Activated CD4-positive, alpha-beta T cell treated with anti-CD3 and anti-CD28 coated beads, Interleukin-2, amount 50 U/mL, for 1 hour (primary cell): ENCODE measurements at regions not wholly inside any gene's neighbourhood (a gene's known extent, or its start where the extent isn't known, plus 50 kb on each side); places are given as distances from the start of the nearest gene placed in this dataset.
"Not testable (repeated sequence)": the region's sequence is repeated elsewhere in the genome, so short reads cannot be mapped to it uniquely, and the experiment has no call there.

ENCODE experiments used
- DNase-seq: peaks from one replicate; pipeline ENCODE4 v3.0.0-alpha.2; 2020

DNA sequence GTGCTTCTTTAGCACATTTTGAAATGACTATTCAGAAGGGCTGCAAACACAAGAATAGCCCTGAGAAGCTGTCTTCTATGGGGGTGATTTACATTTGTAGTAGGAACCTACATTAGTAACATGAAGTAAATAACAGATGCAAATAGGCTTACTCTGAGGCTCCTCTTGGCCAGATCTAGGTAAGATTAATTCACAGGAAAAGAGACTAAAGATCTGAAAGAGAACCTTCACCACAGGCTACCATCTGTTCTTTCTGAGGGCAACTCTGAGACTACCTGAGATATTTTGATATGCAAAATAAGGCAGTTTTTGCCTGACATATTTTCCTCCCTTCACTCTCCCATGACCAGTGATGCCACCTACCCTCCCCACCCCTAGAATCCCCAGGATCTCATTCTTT is 1267.8 kb downstream of the PLA2G4A start:
- DNase-seq = no peak

DNA sequence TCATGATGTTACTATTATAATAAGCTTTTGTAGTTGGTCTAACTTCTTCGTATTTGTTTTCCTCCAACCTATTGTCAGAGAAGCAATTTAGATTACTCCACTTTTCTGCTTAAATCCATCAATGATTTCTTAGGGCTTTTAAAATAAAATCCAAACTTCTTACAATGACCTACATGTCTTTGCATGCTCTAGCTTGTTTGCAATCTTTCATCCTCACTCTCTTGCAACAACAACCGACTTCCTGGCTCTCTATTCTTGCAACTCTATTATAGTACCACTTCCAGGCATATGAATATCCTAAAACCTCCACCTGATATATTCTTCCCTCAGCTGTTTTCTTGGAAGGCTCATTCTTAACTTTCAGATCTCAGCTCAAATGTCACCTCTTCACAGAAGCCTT is 1288.7 kb downstream of the PLA2G4A start:
- DNase-seq = no peak

DNA sequence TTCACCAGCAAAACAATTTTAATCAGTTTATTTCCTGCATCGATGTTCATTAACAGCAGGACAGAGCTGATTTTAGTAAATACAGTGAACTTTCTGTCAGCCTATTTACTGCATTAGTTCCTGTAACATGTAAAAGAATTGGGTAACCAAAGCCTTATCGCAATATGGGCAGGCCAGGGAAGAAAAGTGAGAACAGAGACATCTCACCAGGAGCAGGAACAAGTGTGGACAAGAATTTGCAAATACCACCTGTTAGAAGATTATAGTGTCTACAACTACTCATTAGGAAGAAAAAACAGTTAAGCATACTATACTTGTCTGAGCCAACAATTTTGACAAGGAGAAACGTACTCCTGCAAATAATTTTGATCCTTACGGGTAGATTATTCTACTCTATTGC is 1293.9 kb downstream of the PLA2G4A start:
- DNase-seq = no peak

- no peak for DNase-seq
These were observed 1298.8 kb downstream of the PLA2G4A start for GRCh38 chr1:188127507-188127906.

GRCh38 chr1:188128761-188129160 is 1300.0 kb downstream of the PLA2G4A start:
- DNase-seq = no peak

DNA sequence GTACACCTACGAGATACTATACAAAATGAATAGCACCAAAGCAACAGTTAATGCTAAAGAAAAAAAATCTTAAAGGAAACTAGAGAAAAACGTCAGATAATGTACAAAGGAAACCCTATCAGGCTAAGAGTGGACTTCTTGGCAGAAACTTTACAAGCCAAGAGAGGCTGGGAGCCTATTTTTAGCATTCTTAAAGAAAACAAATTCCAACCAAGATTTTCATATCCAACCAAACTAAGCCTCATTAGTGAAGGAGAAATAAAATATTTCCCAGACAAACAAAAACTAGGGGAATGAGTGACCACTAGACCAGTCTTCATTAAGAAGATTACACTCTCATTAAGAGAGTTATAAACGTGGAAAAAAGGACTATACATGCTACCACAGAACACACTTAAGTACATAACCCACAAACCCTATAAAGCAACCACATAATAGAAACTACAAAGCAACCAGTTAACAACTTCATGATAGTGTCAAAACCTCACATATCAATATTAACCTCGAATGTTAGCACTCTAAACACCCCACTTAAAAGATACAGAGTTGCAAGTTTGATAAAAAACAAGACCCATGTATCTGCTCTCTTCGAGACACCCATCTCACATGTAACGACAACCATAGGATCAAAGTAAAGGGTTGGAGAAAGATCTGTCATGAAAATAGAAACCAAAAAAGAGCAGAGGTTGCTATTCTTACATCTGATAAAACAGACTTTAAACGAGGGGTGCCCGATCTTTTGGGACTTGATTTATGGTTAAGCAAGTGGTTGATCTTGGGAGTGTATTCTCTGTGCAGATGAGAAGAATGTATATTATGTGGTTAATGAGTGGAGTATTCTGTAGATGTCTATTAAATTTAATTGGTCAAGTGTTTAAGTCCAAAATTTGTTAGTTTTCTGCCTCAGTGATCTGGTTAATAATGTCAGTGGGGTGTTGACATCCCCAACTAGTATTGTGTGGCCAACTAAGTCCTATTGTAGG is 1301.4 kb downstream of the PLA2G4A start:
- no peak for DNase-seq

DNA sequence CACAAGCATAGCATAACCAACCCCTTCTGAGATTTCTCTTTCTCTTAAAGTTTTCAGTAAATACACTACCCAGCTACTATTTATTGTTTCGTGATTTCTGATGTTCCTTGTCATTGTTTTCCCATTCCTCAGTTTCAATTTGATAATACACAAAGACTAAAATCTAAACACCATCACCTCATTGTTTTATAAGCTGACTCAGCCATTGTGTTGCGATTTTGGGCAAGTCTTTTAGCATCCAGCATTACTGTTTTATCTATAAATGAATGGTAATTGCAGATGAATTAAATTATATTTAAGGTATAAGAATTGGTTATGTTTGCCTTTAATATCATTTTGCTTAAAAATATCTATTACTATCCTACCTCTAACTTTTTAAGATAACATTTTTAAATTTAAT is 1308.5 kb downstream of the PLA2G4A start:
- DNase-seq = no peak

DNA sequence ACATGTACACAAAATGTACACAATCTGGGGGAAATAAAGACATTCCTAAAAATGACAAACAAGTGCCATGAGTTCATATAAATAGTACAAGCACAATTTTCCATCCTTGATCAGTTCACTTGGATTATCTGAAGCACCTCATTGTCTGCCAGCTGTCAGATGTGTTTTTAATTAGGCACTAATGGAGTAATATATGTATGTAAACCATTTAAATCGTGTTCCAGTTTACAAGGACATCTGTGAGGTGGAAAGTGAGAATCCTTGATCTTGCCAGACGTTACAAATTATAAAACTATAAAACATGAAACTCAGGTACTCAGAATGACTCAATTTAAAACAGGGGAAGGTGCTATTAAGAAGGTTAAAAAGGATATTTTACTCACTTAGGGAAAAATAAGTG is 1312.2 kb downstream of the PLA2G4A start:
- DNase-seq = no peak

DNA sequence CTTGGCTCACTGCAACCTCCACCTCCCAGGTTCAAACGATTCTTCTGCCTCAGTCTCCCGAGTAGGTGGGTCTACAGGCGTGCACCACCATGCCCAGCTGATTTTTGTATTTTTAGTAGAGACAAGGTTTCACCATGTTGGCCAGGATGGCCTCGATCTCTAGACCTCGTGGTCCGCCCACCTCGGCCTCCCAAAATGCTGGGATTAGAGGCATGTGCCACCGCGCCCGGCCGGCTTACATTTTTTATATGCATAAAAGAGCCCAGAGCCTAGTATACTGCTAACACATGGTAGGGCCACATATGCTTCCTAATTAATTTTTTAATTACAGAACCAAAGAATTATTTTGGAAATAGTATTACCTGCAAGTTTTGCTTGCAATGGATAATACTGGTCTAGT is 1325.4 kb downstream of the PLA2G4A start:
- DNase-seq = no peak

- no peak for DNase-seq
These were observed 1326.0 kb downstream of the PLA2G4A start for GRCh38 chr1:188154761-188155160.

DNA sequence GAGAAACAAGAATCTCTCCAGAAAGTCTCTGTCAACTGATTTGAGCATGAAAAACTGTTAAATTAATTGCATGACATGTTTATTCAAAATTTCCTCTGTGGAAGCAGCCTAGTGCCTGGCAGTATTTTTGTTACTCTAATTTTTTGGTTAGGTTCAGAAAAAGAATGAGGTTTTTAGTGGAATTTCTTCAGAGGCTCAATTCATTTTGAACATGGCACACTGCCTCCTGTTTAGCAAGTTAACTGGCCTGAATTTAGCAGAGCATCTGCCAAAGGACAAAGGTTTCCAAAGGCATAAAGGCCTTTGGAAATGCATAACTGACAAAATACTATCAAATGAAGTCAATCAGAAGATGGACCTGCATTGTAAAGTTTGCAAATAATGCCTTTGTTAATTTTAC is 1326.5 kb downstream of the PLA2G4A start:
- no peak for DNase-seq

GRCh38 chr1:188164459-188164858 is 1335.7 kb downstream of the PLA2G4A start:
- DNase-seq = no peak

DNA sequence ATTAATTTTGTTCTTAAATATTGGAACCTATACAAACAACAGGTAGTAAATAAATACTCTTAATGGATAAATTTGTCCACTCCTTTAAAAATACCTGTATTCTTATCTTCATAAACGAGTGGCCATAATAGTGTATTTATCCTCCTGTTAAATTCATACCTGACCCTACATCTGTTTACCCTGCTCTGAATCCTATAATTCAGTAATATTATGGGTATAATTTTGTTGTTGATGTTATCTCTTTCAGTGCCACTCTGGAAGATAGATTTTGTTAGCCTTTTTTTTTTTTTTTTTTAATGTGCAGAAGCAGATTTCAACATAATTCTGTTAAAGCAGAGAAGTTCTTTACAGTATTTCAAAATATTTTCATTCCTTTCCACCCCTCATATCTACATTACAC is 1337.9 kb downstream of the PLA2G4A start:
- no peak for DNase-seq

DNA sequence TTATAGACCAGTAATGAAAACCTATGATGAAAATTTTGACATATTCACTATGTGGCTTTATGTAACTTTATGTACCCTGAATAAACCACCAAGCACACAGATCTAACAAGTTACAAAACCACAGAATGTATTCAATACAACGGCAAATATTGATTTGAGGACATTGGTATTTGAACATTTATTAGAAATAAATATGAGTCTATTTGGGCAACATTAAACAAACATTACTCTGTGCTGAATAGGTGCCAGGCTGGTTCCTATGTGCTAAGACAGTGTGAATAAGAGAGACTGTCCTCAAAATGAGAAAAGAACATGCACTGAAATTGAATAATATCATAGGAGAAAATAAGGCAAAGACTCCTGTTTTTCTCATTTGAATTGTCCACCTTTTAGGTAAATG is 1341.2 kb downstream of the PLA2G4A start:
- no peak for DNase-seq

- no peak for DNase-seq
These were observed 1341.7 kb downstream of the PLA2G4A start for GRCh38 chr1:188170411-188170810.

DNA sequence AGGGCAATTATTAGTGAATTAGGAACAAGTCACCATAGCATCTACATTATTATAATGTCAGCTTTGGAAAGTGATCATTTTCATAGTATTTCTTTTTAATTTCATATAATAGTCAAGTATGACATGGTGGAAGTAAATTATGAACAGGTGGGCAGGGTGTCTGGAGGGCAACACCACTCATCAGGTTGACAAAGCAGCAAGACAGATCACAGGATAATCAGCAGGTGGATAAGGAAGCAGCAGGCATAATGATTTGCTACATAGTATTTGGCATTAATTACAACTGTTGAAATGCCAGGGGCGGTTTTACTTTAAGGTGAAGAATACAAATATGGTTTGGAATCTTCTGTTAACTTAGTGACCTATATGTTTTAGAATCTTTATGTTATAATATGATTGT is 1342.2 kb downstream of the PLA2G4A start:
- DNase-seq = no peak

DNA sequence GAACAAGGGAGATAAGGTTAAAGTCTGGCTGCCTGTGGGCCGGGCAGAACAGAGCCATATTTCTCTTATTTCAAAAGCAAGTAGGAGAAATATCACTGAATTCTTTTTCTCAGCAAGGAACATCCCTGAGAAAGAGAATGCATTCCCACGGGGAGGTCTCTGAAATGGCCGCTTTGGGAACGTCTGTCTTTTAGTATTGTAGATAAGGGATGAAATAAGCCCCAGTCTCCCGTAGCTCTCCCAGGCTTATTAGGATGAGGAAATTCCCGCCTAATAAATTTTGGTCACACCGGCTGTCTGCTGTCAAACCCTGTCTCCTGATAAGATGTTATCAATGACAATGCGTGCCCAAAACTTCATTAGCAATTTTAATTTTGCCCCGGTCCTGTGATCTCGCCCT is 1353.3 kb downstream of the PLA2G4A start:
- not testable (repeated sequence) for DNase-seq

DNA sequence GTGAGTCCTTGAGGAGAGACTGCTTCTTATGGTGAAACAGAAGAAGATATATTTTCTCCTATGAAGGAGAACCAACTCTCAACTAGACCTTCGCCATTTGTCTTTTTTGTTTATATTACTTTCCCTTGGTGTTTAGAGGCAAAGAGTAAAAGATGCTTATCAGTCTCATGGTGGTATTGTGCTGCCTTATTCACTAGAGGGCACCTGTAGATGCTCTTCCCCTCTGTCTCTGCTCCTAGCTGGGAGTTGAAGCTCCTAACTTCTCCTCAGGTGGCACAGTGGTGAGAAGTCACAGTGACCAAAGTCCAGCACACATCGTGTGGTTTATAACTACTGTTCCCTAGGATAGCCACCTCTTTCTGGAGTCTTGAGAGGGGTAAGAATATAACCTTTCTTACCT is 1359.6 kb downstream of the PLA2G4A start:
- no peak for DNase-seq

GRCh38 chr1:188194916-188195315 is 1366.2 kb downstream of the PLA2G4A start:
- DNase-seq = no peak

GRCh38 chr1:188218289-188218688 is 1389.5 kb downstream of the PLA2G4A start:
- no peak for DNase-seq

DNA sequence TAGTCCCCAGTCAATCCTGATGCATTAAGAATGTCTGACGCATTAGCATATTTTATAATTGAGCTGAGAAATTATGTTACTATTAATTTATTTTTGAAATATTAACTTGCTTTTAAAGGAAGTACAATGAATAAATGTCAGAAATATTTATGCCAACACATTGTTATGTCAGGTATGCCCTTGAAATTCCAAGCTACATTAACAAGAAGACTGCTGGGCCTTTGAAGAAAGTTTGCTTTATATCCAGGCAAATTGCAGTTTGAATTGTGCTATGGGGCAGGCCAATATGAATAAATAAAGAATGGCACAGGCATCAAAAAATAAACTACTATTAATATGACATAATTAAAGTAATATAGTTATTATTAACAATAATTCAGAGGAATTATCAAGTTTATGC is 1391.3 kb downstream of the PLA2G4A start:
- DNase-seq = no peak

- DNase-seq = no peak
These were observed 1395.5 kb downstream of the PLA2G4A start for GRCh38 chr1:188224263-188224662.

DNA sequence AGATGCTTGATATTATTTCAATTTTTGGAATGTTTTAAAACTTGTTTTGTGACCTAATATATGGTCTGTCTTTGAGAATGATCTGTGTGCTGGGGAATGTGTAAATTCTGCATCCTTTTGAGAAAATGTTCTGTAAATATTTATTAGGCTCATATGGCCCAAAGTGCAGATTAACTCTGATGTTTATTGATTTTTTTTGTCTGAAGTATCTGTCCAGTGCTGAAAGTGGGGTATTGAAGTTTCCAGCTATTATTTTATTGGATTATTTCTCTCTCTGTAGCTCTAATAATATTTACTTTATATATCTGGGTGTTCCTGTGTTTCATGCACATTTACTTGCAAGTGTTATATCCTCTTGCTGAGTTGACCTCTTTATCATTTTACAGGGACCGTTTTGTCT is 1397.2 kb downstream of the PLA2G4A start:
- DNase-seq = no peak

DNA sequence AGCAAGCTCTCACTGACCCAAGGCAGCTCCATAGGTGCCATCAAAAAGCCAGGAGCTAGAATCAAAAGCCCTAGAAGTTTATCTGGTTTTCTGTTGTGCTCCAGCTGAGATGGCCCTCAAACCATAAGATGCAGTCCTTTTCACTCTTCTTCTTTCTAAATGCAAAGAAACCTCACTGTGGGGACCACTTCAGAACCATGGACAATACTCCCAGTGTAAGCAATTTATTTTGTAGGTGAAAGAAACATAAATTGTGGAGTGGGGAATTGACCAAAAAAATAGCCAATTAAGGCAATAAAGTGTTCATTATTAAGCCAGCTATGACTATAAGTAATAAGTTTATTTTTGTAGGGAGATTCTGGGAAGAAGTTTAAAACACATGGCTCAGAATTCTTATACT is 1399.9 kb downstream of the PLA2G4A start:
- no peak for DNase-seq
